Lower leg skin (tissue), 3 donors: ENCODE measurements at regions not wholly inside any gene's neighbourhood (a gene's known extent, or its start where the extent isn't known, plus 50 kb on each side); places are given as distances from the start of the nearest gene placed in this dataset.

ENCODE experiments used
- CTCF ChIP-seq, 3 donors: fragments of 450-650 bp; IDR thresholded peaks; one replicate each; pipeline ENCODE4 v1.5.1; 2016; ENCODE audit warnings: antibody characterized with exemption in 3 of 3, mild to moderate bottlenecking in 3 of 3, moderate library complexity in 2 of 3
- POLR2A ChIP-seq, 2 donors: fragments of 450-650 bp; IDR thresholded peaks; one replicate each; pipeline ENCODE4 v1.6.1; 2016 to 2017; ENCODE audit warnings: antibody characterized with exemption in 2 of 2, mild to moderate bottlenecking in 1 of 2, moderate library complexity in 1 of 2

GRCh38 chr22:48652796-48653195 lies 1174.9 kb downstream of the BRD1 start:
- TF ChIP-seq CTCF (IDR thresholded peaks at IDR 0.05) = no peak
- TF ChIP-seq POLR2A (IDR thresholded peaks at IDR 0.05) = no peak
